Chondrocyte (in vitro differentiated cells): ENCODE measurements at regions not wholly inside any gene's neighbourhood (a gene's known extent, or its start where the extent isn't known, plus 50 kb on each side); places are given as distances from the start of the nearest gene placed in this dataset.
A peak's percentile ranks its signal among the peaks of the same experiment; 100 is the strongest.

Experiments
- DNase-seq: peaks from one replicate; pipeline ENCODE4 v3.0.0; 2021; ENCODE audit warnings: mixed read lengths, low spot score
- H3K27ac Mint-ChIP-seq: one replicate; pipeline ENCODE4 v1.8.0; 2021; ENCODE audit warnings: mild to moderate bottlenecking, moderate library complexity, mixed read lengths; ENCODE audit not compliant: unreplicated experiment
- H3K27me3 Mint-ChIP-seq: 2 replicates; pipeline ENCODE4 v1.8.0; 2021; ENCODE audit warnings: low read depth, mixed read lengths
- H3K36me3 Mint-ChIP-seq: 2 replicates; pipeline ENCODE4 v1.8.0; 2021; ENCODE audit warnings: low read depth, mixed read lengths
- H3K4me1 Mint-ChIP-seq: 2 replicates; pipeline ENCODE4 v1.8.0; 2021; ENCODE audit warnings: low read depth, mild to moderate bottlenecking, mixed read lengths
- H3K4me3 Mint-ChIP-seq: one replicate; pipeline ENCODE4 v1.8.0; 2021; ENCODE audit warnings: mild to moderate bottlenecking, moderate library complexity, mixed read lengths; ENCODE audit not compliant: unreplicated experiment
- H3K9me3 Mint-ChIP-seq: 2 replicates; pipeline ENCODE4 v1.8.0; 2021; ENCODE audit warnings: low read depth, mixed read lengths
- CTCF ChIP-seq: fragments of 200-600 bp; sonication (generic); IDR thresholded peaks from 2 replicates; pipeline ENCODE4 v1.5.0; 2021; ENCODE audit warnings: antibody characterized with exemption, mild to moderate bottlenecking, moderate library complexity

DNA sequence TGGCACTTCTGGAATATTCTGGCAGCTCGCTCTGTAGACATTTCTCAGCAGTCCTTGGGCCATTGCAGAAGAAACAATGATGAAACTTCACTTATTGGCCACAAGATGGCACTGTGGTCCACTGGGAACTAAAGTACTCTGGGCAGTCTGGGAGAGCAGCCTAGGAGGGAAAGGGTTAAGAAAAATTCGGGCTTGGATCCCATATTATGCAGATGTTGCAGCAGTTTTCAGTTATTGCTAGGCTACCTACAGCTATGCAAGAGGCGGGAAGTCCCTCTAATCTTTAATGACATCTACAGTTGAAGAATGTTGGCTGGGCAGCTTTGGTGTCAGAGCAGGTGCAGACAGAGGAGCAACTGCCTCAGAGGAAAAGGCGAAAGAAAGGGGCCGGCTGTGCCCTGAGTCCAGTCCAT, 201.7 kb upstream of the PRSS58 start:
- TF ChIP-seq CTCF = peak; percentile 94
- H3K36me3 Mint-ChIP-seq = no peaks in the 10 kb centered on the region
- H3K9me3 Mint-ChIP-seq = no peaks in the 10 kb centered on the region
- H3K27ac Mint-ChIP-seq = no peak overlapping the region
- H3K4me3 Mint-ChIP-seq = no peak overlapping the region
- peaks cover 6% of the 10 kb centered on the region for H3K27me3 Mint-ChIP-seq
- no peak for DNase-seq
- peaks cover 43% of the 10 kb centered on the region for H3K4me1 Mint-ChIP-seq

GRCh38 chr7:142457146-142457703, 199.4 kb upstream of the PRSS58 start:
- no peak for TF ChIP-seq CTCF
- Mint-ChIP-seq H3K4me1 (peaks cover 27% of the 10 kb centered on the region), H3K27me3 (peaks cover 9% of the 10 kb centered on the region), H3K9me3 (no peaks in the 10 kb centered on the region), H3K4me3 (no peak overlapping the region), H3K36me3 (no peaks in the 10 kb centered on the region), H3K27ac (no peak overlapping the region)
- DNase-seq = no peak

DNA sequence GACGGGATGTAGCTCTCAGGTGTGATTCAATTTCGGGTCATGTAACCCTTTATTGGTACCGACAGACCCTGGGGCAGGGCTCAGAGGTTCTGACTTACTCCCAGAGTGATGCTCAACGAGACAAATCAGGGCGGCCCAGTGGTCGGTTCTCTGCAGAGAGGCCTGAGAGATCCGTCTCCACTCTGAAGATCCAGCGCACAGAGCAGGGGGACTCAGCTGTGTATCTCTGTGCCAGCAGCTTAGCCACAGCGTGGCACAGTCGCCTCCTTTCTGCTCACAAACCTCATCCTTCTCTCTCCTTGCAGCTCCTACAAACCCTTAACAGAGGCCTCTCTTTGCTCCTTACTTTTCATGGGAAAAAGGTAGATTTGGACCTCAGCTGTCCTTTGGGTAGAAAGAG, 197.5 kb upstream of the PRSS58 start:
- peak; percentile 81 for DNase-seq
- Mint-ChIP-seq H3K4me1 (peaks cover 14% of the 10 kb centered on the region), H3K4me3 (no peak overlapping the region), H3K9me3 (no peaks in the 10 kb centered on the region), H3K27me3 (peaks cover 13% of the 10 kb centered on the region), H3K27ac (no peak overlapping the region), H3K36me3 (no peaks in the 10 kb centered on the region)
- no peak for TF ChIP-seq CTCF

GRCh38 chr7:142454862-142455261, 197.0 kb upstream of the PRSS58 start:
- no peaks in the 10 kb centered on the region for H3K9me3 Mint-ChIP-seq
- no peaks in the 10 kb centered on the region for H3K36me3 Mint-ChIP-seq
- no peak for TF ChIP-seq CTCF
- no peak overlapping the region for H3K27ac Mint-ChIP-seq
- no peak for DNase-seq
- peaks cover 10% of the 10 kb centered on the region for H3K4me1 Mint-ChIP-seq
- H3K4me3 Mint-ChIP-seq = no peak overlapping the region
- H3K27me3 Mint-ChIP-seq = peaks cover 13% of the 10 kb centered on the region

- no peak overlapping the region for H3K4me3 Mint-ChIP-seq
- no peaks in the 10 kb centered on the region for H3K9me3 Mint-ChIP-seq
- no peaks in the 10 kb centered on the region for H3K36me3 Mint-ChIP-seq
- peaks cover 4% of the 10 kb centered on the region for H3K4me1 Mint-ChIP-seq
- H3K27ac Mint-ChIP-seq = no peak overlapping the region
- DNase-seq = no peak
- TF ChIP-seq CTCF = no peak
- peaks cover 16% of the 10 kb centered on the region for H3K27me3 Mint-ChIP-seq
Measured at GRCh38 chr7:142452791-142453190, 194.9 kb upstream of the PRSS58 start.
